ENCODE measurements at regions not wholly inside any gene's neighbourhood (a gene's known extent, or its start where the extent isn't known, plus 50 kb on each side); places are given as distances from the start of the nearest gene placed in this dataset.
"Not testable (repeated sequence)": the region's sequence is repeated elsewhere in the genome, so short reads cannot be mapped to it uniquely, and the experiment has no call there.

- H3K4me1 ChIP-seq (ENCODE audit: insufficient read depth, low read length), result no peaks in the 10 kb centered on the region
- H3K27ac ChIP-seq (ENCODE audit: low read length), result no peak overlapping the region
- no peaks in the 10 kb centered on the region for H3K27me3 ChIP-seq (ENCODE audit: insufficient read depth, low read length)
- no peak overlapping the region for H3K9ac ChIP-seq (ENCODE audit: low read depth, low read length)
- no peaks in the 10 kb centered on the region for H3K9me3 ChIP-seq (ENCODE audit: insufficient read depth, low read depth, low read length)
- H3K36me3 ChIP-seq (ENCODE audit: insufficient read depth, low read depth, low read length), result no peaks in the 10 kb centered on the region
- no peak overlapping the region for H3K4me3 ChIP-seq (ENCODE audit: low read length)
These were observed 290.7 kb upstream of the FOLH1 start for GRCh38 chr11:49499117-49499516.

DNA sequence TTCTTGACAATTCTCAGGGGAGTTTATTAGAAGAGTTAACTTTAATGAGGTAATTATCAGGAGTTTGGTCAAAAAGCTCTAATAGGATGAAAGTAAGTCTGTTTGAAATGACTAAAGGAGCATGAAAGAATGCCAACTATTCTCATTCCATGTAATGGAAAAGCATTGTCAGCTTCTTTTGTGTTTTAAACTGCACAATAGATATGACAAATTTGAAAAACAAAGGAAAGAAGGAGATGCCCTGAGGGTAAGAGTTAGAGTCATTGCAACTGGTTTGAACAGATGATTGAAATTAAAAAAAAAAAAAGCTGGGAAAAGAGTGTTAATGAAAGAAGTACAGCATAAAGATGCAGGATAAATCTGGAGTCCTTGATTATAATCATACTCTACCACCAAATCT, 296.8 kb upstream of the FOLH1 start:
- no peak overlapping the region for H3K9ac ChIP-seq (ENCODE audit: low read depth, low read length)
- H3K27me3 ChIP-seq (ENCODE audit: insufficient read depth, low read length), result no peaks in the 10 kb centered on the region
- peaks cover 5% of the 10 kb centered on the region; the same call in 1 of the 2 replicates for H3K4me1 ChIP-seq (ENCODE audit: insufficient read depth, low read length)
- 0 out of 2 replicates have a peak overlapping the region, but pooled peaks have one; percentile 24 for H3K4me3 ChIP-seq (ENCODE audit: low read length)
- no peak overlapping the region for H3K27ac ChIP-seq (ENCODE audit: low read length)
- no peaks in the 10 kb centered on the region for H3K36me3 ChIP-seq (ENCODE audit: insufficient read depth, low read depth, low read length)
- H3K9me3 ChIP-seq (ENCODE audit: insufficient read depth, low read depth, low read length), result no peaks in the 10 kb centered on the region

GRCh38 chr11:49526240-49526829, 317.9 kb upstream of the FOLH1 start:
- H3K9ac ChIP-seq (ENCODE audit: low read depth, low read length); H3K4me3 ChIP-seq (ENCODE audit: low read length); H3K27ac ChIP-seq (ENCODE audit: low read length); H3K4me1 ChIP-seq (ENCODE audit: insufficient read depth, low read length); H3K9me3 ChIP-seq (ENCODE audit: insufficient read depth, low read depth, low read length); H3K27me3 ChIP-seq (ENCODE audit: insufficient read depth, low read length); H3K36me3 ChIP-seq (ENCODE audit: insufficient read depth, low read depth, low read length): not testable (repeated sequence)

DNA sequence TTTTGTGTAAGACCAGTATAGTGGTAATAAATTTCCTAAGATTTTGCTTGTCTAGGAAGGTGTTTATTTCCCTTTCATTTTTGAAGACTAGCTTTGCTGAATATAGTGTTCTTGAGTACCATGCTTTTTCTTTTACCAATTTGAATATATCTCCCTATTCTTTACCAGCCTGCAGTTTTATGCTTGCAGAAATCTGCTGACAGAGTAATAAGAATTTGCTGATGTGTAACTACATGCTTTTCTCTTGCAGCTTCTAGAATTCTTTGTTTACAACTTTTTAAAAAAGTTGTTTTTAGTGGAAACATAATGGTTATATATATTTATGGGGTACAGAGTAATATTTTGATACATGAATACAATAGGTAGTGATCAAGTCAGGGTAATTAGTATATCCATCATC, 324.8 kb upstream of the FOLH1 start:
- no peak overlapping the region for H3K9ac ChIP-seq (ENCODE audit: low read depth, low read length)
- H3K4me3 ChIP-seq (ENCODE audit: low read length), result no peak overlapping the region
- H3K36me3 ChIP-seq (ENCODE audit: insufficient read depth, low read depth, low read length), result no peaks in the 10 kb centered on the region
- no peaks in the 10 kb centered on the region for H3K27me3 ChIP-seq (ENCODE audit: insufficient read depth, low read length)
- no peaks in the 10 kb centered on the region for H3K4me1 ChIP-seq (ENCODE audit: insufficient read depth, low read length)
- peaks cover 47% of the 10 kb centered on the region for H3K9me3 ChIP-seq (ENCODE audit: insufficient read depth, low read depth, low read length)
- no peak overlapping the region for H3K27ac ChIP-seq (ENCODE audit: low read length)

DNA sequence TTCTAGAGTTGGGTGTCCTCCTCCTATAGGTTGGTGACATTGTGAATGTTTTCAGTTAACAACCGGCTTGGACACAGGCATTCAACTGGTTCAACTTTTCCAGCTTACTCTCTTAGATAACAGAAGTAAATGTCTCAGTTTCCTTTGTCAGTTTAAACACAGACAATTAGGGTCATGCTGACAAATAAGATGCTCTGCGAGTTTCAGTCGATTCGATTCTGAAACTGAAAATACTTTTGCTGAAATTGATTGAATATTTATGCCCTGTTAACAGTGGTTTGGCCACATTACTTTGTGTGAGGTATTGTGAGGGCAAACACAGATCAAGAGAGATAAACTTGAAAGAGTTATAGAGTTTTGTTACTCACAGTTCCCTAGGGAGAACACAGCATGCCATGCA, 330.5 kb upstream of the FOLH1 start:
- not testable (repeated sequence) for H3K9ac ChIP-seq (ENCODE audit: low read depth, low read length); H3K27me3 ChIP-seq (ENCODE audit: insufficient read depth, low read length); H3K27ac ChIP-seq (ENCODE audit: low read length); H3K4me3 ChIP-seq (ENCODE audit: low read length); H3K4me1 ChIP-seq (ENCODE audit: insufficient read depth, low read length); H3K36me3 ChIP-seq (ENCODE audit: insufficient read depth, low read depth, low read length)
- peaks cover 33% of the 10 kb centered on the region for H3K9me3 ChIP-seq (ENCODE audit: insufficient read depth, low read depth, low read length)

- H3K9ac ChIP-seq (ENCODE audit: low read depth, low read length); H3K4me3 ChIP-seq (ENCODE audit: low read length); H3K27ac ChIP-seq (ENCODE audit: low read length); H3K4me1 ChIP-seq (ENCODE audit: insufficient read depth, low read length); H3K27me3 ChIP-seq (ENCODE audit: insufficient read depth, low read length); H3K36me3 ChIP-seq (ENCODE audit: insufficient read depth, low read depth, low read length): not testable (repeated sequence)
- H3K9me3 ChIP-seq (ENCODE audit: insufficient read depth, low read depth, low read length), result peaks cover 39% of the 10 kb centered on the region
These were observed 350.0 kb upstream of the FOLH1 start for GRCh38 chr11:49558261-49558847.

DNA sequence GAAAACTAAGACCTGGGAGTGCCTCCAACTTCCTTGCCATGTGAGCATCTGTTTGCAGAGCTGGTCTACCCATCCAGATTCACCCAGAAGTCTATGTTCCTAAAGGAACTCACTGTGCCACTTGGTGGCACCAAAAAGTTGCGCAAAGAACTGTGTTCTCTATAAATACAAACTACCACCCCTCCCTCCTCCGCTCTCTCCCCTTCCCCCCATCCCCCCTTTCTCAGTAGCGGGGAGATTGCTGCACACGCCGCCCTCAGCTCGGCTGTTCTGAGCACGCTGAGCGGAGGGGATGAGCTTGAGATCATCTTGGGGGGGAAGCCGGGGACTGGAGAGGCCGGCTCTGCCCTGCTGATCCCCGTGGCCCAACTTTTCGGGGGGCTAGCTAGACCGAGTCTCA, 352.2 kb upstream of the FOLH1 start:
- not testable (repeated sequence) for H3K27me3 ChIP-seq (ENCODE audit: insufficient read depth, low read length); H3K4me3 ChIP-seq (ENCODE audit: low read length); H3K27ac ChIP-seq (ENCODE audit: low read length); H3K4me1 ChIP-seq (ENCODE audit: insufficient read depth, low read length); H3K36me3 ChIP-seq (ENCODE audit: insufficient read depth, low read depth, low read length); H3K9ac ChIP-seq (ENCODE audit: low read depth, low read length)
- peaks cover 46% of the 10 kb centered on the region for H3K9me3 ChIP-seq (ENCODE audit: insufficient read depth, low read depth, low read length)

- not testable (repeated sequence) for H3K4me1 ChIP-seq (ENCODE audit: insufficient read depth, low read length)
These were observed 353.0 kb upstream of the FOLH1 start for GRCh38 chr11:49561240-49561880.

DNA sequence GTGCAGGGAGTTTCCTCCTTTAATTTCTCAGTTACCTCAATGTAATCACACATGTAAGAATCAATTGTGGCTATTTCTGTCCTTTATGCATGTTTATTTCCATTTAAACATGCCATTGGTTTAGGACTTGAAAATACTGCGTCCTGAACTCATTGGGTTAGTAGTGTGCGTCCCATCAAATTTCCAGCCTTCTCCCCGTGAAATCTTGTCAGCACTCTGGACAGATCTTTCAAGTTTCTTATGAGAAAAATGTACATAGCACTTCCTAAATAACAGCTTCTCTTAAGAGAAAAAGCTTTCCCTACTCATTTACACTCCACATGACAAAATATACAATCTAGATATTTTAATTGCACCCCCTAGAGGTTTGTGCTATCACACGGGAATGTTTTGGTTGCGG, 353.9 kb upstream of the FOLH1 start:
- H3K4me1 ChIP-seq (ENCODE audit: insufficient read depth, low read length); H3K9ac ChIP-seq (ENCODE audit: low read depth, low read length); H3K36me3 ChIP-seq (ENCODE audit: insufficient read depth, low read depth, low read length); H3K27me3 ChIP-seq (ENCODE audit: insufficient read depth, low read length); H3K27ac ChIP-seq (ENCODE audit: low read length); H3K4me3 ChIP-seq (ENCODE audit: low read length): not testable (repeated sequence)
- peaks cover 47% of the 10 kb centered on the region for H3K9me3 ChIP-seq (ENCODE audit: insufficient read depth, low read depth, low read length)

More at GRCh38 chr11:49561240-49561880, 353.0 kb upstream of the FOLH1 start:
- peaks cover 45% of the 10 kb centered on the region for H3K9me3 ChIP-seq (ENCODE audit: insufficient read depth, low read depth, low read length)
- not testable (repeated sequence) for H3K9ac ChIP-seq (ENCODE audit: low read depth, low read length); H3K4me3 ChIP-seq (ENCODE audit: low read length); H3K27ac ChIP-seq (ENCODE audit: low read length); H3K27me3 ChIP-seq (ENCODE audit: insufficient read depth, low read length); H3K36me3 ChIP-seq (ENCODE audit: insufficient read depth, low read depth, low read length)

DNA sequence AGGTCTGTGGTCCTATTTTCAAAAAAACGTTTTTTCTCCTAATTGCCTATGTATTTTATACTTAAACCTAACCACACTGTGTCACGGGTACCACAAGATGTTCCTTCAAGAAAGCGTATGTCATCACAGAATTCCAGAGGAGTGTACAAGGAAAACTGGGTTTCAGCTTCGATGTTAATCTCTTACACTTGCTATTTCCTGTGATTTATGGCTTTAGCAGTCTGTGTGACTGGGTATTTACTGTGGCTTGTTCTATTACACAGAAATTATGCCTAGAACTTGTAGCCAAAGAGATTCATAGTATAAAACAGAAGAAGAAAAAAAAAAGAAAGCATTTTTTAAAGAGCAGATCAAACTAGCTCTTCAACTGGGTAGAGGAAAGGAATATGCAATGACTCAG, 371.1 kb upstream of the FOLH1 start:
- H3K9ac ChIP-seq (ENCODE audit: low read depth, low read length); H3K4me3 ChIP-seq (ENCODE audit: low read length); H3K27ac ChIP-seq (ENCODE audit: low read length); H3K27me3 ChIP-seq (ENCODE audit: insufficient read depth, low read length); H3K36me3 ChIP-seq (ENCODE audit: insufficient read depth, low read depth, low read length); H3K4me1 ChIP-seq (ENCODE audit: insufficient read depth, low read length): not testable (repeated sequence)
- H3K9me3 ChIP-seq (ENCODE audit: insufficient read depth, low read depth, low read length), result peaks cover 39% of the 10 kb centered on the region

- H3K9ac ChIP-seq (ENCODE audit: low read depth, low read length); H3K27me3 ChIP-seq (ENCODE audit: insufficient read depth, low read length); H3K4me3 ChIP-seq (ENCODE audit: low read length); H3K27ac ChIP-seq (ENCODE audit: low read length); H3K36me3 ChIP-seq (ENCODE audit: insufficient read depth, low read depth, low read length); H3K4me1 ChIP-seq (ENCODE audit: insufficient read depth, low read length): not testable (repeated sequence)
- H3K9me3 ChIP-seq (ENCODE audit: insufficient read depth, low read depth, low read length), result peaks cover 34% of the 10 kb centered on the region
These were observed 366.7 kb upstream of the OR4C13 start for GRCh38 chr11:49585495-49585894.

- peaks cover 74% of the 10 kb centered on the region for H3K9me3 ChIP-seq (ENCODE audit: insufficient read depth, low read depth, low read length)
- H3K9ac ChIP-seq (ENCODE audit: low read depth, low read length); H3K27me3 ChIP-seq (ENCODE audit: insufficient read depth, low read length); H3K4me1 ChIP-seq (ENCODE audit: insufficient read depth, low read length); H3K36me3 ChIP-seq (ENCODE audit: insufficient read depth, low read depth, low read length); H3K4me3 ChIP-seq (ENCODE audit: low read length); H3K27ac ChIP-seq (ENCODE audit: low read length): not testable (repeated sequence)
These were observed 343.3 kb upstream of the OR4C13 start for GRCh38 chr11:49608892-49609291.
